HL-60 (cell line): ENCODE measurements at regions not wholly inside any gene's neighbourhood (a gene's known extent, or its start where the extent isn't known, plus 50 kb on each side); places are given as distances from the start of the nearest gene placed in this dataset.

ENCODE experiments used
- CTCF ChIP-seq: IDR thresholded peaks from one replicate; pipeline ENCODE4 v1.5.1; 2011; ENCODE audit warnings: low read length, control low read depth, inconsistent platforms; ENCODE audit not compliant: insufficient read depth
- GABPA ChIP-seq: IDR thresholded peaks from 2 replicates; pipeline ENCODE4 v1.6.1; 2012; ENCODE audit warnings: low read depth
- POLR2AphosphoS5 ChIP-seq: IDR thresholded peaks from 2 replicates; pipeline ENCODE4 v1.6.1; 2012; ENCODE audit warnings: low read depth
- REST ChIP-seq: IDR thresholded peaks from 2 replicates; pipeline ENCODE4 v1.6.1; 2012; ENCODE audit warnings: low read depth; ENCODE audit not compliant: insufficient replicate concordance

GRCh38 chr13:66128201-66128600 lies 1101.9 kb downstream of the PCDH9 start:
- TF ChIP-seq CTCF (no peak), REST (no peak), POLR2AphosphoS5 (no peak), GABPA (no peak)
